Lower leg skin (tissue), 3 donors: ENCODE measurements at regions not wholly inside any gene's neighbourhood (a gene's known extent, or its start where the extent isn't known, plus 50 kb on each side); places are given as distances from the start of the nearest gene placed in this dataset.

Experiments used
- CTCF ChIP-seq, 3 donors: fragments of 450-650 bp; IDR thresholded peaks; one replicate each; pipeline ENCODE4 v1.5.1; 2016; ENCODE audit warnings: antibody characterized with exemption in 3 of 3, mild to moderate bottlenecking in 3 of 3, moderate library complexity in 2 of 3
- POLR2A ChIP-seq, 2 donors: fragments of 450-650 bp; IDR thresholded peaks; one replicate each; pipeline ENCODE4 v1.6.1; 2016 to 2017; ENCODE audit warnings: antibody characterized with exemption in 2 of 2, mild to moderate bottlenecking in 1 of 2, moderate library complexity in 1 of 2

GRCh38 chr10:21212348-21212747 lies 313.1 kb downstream of the SKIDA1 start:
- no peak for TF ChIP-seq CTCF (IDR thresholded peaks at IDR 0.05)
- no peak for TF ChIP-seq POLR2A (IDR thresholded peaks at IDR 0.05)
